ENCODE measurements at regions not wholly inside any gene's neighbourhood (a gene's known extent, or its start where the extent isn't known, plus 50 kb on each side); places are given as distances from the start of the nearest gene placed in this dataset.

- Histone ChIP-seq H3K9me3 (ENCODE audit: control insufficient read depth, insufficient read depth, low read depth, low read length) (no peaks in the 10 kb centered on the region), H3K27ac (ENCODE audit: low read length) (no peak overlapping the region), H3K36me3 (ENCODE audit: control insufficient read depth, insufficient read depth, low read length) (no peaks in the 10 kb centered on the region), H3K4me1 (ENCODE audit: control insufficient read depth, insufficient read depth, low read length) (no peaks in the 10 kb centered on the region), H3K27me3 (ENCODE audit: control insufficient read depth, insufficient read depth, low read length) (no peaks in the 10 kb centered on the region), H3K4me3 (ENCODE audit: low read depth in 2 of 2, low read length in 2 of 2) (no peak overlapping the region)
- TF ChIP-seq, protein P1, sequence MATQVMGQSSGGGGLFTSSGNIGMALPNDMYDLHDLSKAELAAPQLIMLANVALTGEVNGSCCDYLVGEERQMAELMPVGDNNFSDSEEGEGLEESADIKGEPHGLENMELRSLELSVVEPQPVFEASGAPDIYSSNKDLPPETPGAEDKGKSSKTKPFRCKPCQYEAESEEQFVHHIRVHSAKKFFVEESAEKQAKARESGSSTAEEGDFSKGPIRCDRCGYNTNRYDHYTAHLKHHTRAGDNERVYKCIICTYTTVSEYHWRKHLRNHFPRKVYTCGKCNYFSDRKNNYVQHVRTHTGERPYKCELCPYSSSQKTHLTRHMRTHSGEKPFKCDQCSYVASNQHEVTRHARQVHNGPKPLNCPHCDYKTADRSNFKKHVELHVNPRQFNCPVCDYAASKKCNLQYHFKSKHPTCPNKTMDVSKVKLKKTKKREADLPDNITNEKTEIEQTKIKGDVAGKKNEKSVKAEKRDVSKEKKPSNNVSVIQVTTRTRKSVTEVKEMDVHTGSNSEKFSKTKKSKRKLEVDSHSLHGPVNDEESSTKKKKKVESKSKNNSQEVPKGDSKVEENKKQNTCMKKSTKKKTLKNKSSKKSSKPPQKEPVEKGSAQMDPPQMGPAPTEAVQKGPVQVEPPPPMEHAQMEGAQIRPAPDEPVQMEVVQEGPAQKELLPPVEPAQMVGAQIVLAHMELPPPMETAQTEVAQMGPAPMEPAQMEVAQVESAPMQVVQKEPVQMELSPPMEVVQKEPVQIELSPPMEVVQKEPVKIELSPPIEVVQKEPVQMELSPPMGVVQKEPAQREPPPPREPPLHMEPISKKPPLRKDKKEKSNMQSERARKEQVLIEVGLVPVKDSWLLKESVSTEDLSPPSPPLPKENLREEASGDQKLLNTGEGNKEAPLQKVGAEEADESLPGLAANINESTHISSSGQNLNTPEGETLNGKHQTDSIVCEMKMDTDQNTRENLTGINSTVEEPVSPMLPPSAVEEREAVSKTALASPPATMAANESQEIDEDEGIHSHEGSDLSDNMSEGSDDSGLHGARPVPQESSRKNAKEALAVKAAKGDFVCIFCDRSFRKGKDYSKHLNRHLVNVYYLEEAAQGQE (IDR thresholded peaks at IDR 0.05; ENCODE audit: insufficient read depth in 1 of 2, low read depth in 2 of 2, low read length in 1 of 2) = no peak
- TF ChIP-seq TCF7L2 (IDR thresholded peaks at IDR 0.05; ENCODE audit: low read depth, low read length) = no peak
- no peak for TF ChIP-seq POLR2AphosphoS5 (IDR thresholded peaks at IDR 0.05; ENCODE audit: low read depth, low read length)
- TF ChIP-seq SIN3A (IDR thresholded peaks at IDR 0.05; ENCODE audit: borderline replicate concordance, insufficient read depth, low read depth, low read length) = no peak
- ChIA-PET CTCF (no interaction called here), POLR2A (no interaction called here)
- in situ Hi-C loops (cut with HindIII; ENCODE audit: low pct_unique_long_range_greater_than_20kb, low sequenced_read_pairs) = no loop called here
- no peak for DNase-seq (ENCODE audit: low read depth, low spot score)
- no peak for ATAC-seq
- BruUV-seq (replicated peaks) = no TSS peak
- intact Hi-C loops (cut with micrococcal nuclease; ENCODE audit: unreplicated experiment) = no loop called here
These were observed 321.6 kb upstream of the PITX2 start for GRCh38 chr4:110944501-110944900.

DNA sequence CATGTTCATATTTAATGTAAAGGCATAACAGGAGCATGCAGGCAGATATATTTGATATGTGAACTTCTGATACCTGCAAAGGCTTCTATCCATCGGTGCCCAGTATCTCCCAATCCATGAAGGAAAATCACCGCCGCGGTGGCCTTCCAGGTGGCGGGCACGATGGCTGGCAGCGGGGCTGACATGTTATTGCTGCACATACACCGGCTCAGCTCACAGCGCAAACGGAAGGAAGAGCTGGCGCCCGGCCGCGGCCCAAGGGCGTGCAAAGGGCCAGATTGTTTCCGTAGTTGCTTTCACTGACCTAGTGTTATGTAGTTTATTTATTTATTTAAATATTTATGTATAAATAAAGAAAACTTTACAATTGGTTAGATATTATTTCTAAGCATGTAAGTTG lies 322.7 kb upstream of the PITX2 start:
- no peaks in the 10 kb centered on the region for H3K4me1 ChIP-seq (ENCODE audit: control insufficient read depth, insufficient read depth, low read length)
- POLR2A ChIA-PET = no interaction called here
- CTCF ChIA-PET = no interaction called here
- DNase-seq (ENCODE audit: low read depth, low spot score) (no peak), ATAC-seq (no peak)
- H3K9me3 ChIP-seq (ENCODE audit: control insufficient read depth, insufficient read depth, low read depth, low read length) = no peaks in the 10 kb centered on the region
- BruUV-seq (replicated peaks) = no TSS peak
- TF ChIP-seq TCF7L2 (IDR thresholded peaks at IDR 0.05; ENCODE audit: low read depth, low read length) = no peak
- no peak for TF ChIP-seq POLR2AphosphoS5 (IDR thresholded peaks at IDR 0.05; ENCODE audit: low read depth, low read length)
- intact Hi-C loops (cut with micrococcal nuclease; ENCODE audit: unreplicated experiment) = no loop called here
- no peak overlapping the region for H3K27ac ChIP-seq (ENCODE audit: low read length)
- in situ Hi-C loops (cut with HindIII; ENCODE audit: low pct_unique_long_range_greater_than_20kb, low sequenced_read_pairs) = no loop called here
- H3K27me3 ChIP-seq (ENCODE audit: control insufficient read depth, insufficient read depth, low read length) = no peaks in the 10 kb centered on the region
- no peaks in the 10 kb centered on the region for H3K36me3 ChIP-seq (ENCODE audit: control insufficient read depth, insufficient read depth, low read length)
- no peak overlapping the region for H3K4me3 ChIP-seq (ENCODE audit: low read depth in 2 of 2, low read length in 2 of 2)

- no peaks in the 10 kb centered on the region for H3K36me3 ChIP-seq (ENCODE audit: control insufficient read depth, insufficient read depth, low read length)
- in situ Hi-C loops (cut with HindIII; ENCODE audit: low pct_unique_long_range_greater_than_20kb, low sequenced_read_pairs) = no loop called here
- no peaks in the 10 kb centered on the region for H3K9me3 ChIP-seq (ENCODE audit: control insufficient read depth, insufficient read depth, low read depth, low read length)
- H3K27ac ChIP-seq (ENCODE audit: low read length) = no peak overlapping the region
- no peaks in the 10 kb centered on the region for H3K27me3 ChIP-seq (ENCODE audit: control insufficient read depth, insufficient read depth, low read length)
- no peak for ATAC-seq
- TF ChIP-seq TCF7L2 (IDR thresholded peaks at IDR 0.05; ENCODE audit: low read depth, low read length) (no peak), POLR2AphosphoS5 (IDR thresholded peaks at IDR 0.05; ENCODE audit: low read depth, low read length) (no peak), SIN3A (IDR thresholded peaks at IDR 0.05; ENCODE audit: borderline replicate concordance, insufficient read depth, low read depth, low read length) (no peak), CTCF (IDR thresholded peaks at IDR 0.05) (no peak)
- TF ChIP-seq, protein P1 (IDR thresholded peaks at IDR 0.05; ENCODE audit: insufficient read depth in 1 of 2, low read depth in 2 of 2, low read length in 1 of 2) = no peak
- intact Hi-C loops (cut with micrococcal nuclease; ENCODE audit: unreplicated experiment) = no loop called here
- ChIA-PET POLR2A (no interaction called here), CTCF (no interaction called here)
- BruUV-seq (replicated peaks) = no TSS peak
- no peak overlapping the region for H3K4me3 ChIP-seq (ENCODE audit: low read depth in 2 of 2, low read length in 2 of 2)
- DNase-seq (ENCODE audit: low read depth, low spot score) = no peak
- H3K4me1 ChIP-seq (ENCODE audit: control insufficient read depth, insufficient read depth, low read length) = no peaks in the 10 kb centered on the region
These were observed 326.7 kb upstream of the PITX2 start for GRCh38 chr4:110949542-110949941.
